Activated CD8-positive, alpha-beta memory T cell treated with anti-CD3 and anti-CD28 coated beads, Interleukin-2, amount 50 U/mL, for 48 hours (primary cell): ENCODE measurements at regions not wholly inside any gene's neighbourhood (a gene's known extent, or its start where the extent isn't known, plus 50 kb on each side); places are given as distances from the start of the nearest gene placed in this dataset.

Source experiments
- DNase-seq: peaks from one replicate; pipeline ENCODE4 v3.0.0-alpha.2; 2020

DNA sequence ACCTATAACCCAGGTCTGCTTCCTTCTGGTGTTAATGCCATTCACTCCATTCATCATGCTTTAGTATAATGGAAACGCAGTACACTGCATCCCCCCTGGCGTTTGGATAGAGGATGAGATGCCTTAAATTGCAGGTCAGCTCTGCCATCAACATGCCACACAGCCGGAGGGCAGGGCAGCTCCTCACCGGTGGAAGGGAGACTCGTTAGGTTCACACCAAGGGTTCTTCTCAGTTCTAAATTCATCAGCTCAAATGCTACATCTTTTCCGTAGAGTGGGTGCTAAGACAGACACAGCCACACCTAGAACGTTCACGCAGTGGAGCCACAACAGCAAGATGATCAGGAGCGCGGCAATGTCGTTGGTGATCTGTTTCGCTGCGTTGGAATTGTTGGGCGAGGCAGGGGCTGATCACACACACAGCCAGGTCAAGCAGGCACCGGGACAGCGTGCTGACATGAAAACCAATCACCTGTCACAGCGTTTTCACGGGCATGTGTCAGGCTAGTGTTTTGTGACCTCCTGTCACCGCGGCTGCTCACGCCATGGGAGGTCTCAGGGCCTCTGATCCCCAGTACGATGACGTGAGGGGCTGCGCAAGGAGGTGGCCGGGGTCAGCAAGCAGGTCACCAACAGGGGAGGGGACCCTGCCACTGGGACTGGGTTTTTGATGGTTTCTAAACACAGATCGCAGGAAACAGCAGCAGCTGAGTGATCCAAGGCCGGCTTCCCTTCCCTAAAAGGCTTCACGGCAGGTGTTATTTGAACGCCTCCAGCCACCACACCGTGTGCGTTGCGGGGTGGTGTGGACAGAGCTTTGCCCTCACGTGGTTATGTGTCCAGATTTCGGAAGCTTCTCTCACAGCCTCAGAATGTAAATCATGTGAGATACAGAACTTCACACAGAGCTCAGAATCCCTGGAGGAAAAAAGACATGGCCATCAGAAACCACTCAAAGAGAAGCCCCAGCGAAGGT lies 94.3 kb upstream of the IRS2 start:
- DNase-seq, result no peak

DNA sequence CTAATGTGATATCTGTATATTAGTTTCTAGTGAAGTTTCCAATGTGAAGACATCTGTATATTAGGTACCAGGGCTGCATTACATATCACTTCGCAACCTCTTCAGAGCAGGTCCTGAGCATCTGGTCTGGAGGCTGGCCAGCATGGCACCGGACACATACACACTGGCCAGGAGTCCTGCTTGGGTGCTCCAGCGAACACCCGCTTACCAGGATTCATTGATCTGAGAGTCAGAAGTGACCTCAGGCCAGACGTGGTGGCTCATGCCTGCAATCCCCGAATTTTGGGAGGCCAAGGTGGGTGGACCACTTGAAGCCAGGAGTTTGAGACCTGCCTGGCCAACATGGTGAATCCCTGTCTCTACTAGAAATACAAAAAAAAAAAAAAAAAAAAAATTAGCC lies 93.0 kb upstream of the IRS2 start:
- no peak for DNase-seq

DNA sequence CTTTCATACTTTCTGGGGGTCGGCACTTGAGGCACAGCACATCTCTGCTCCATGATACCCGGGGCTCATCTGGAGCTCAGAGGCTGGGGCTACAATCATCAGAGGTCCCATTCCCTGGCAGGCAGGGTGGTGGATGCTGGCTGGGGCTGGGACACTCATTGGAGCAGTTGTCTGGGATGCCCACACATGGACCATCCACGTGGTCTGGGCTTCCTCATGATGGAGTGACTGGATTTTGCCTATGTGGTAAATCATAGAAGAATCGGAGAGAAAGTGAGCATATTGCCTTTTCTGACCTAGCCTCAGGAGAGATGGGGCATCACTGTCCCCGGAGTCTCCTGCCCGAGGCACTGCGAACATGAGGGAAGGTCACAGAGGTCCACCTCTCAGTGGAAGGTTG lies 91.4 kb upstream of the IRS2 start:
- no peak for DNase-seq

DNA sequence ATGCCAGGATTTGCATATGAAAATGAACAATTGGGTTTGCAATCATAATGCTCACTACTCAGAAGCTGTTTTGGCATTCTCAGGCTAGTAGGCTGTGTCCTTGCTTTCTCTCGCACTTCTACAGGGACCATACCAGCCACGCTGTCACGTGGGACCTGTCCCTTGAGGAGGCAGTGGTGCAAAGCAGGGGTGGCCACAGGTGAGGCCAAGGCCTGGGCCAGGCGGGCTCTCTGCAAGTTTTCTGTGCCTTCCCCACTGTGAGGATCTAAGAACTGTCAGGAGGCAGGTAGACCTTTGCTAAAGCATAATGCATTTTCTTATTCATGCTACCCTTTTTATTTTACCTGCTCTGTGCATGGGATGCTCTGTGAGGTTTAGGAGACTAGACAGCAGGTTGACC lies 89.4 kb upstream of the IRS2 start:
- no peak for DNase-seq

DNA sequence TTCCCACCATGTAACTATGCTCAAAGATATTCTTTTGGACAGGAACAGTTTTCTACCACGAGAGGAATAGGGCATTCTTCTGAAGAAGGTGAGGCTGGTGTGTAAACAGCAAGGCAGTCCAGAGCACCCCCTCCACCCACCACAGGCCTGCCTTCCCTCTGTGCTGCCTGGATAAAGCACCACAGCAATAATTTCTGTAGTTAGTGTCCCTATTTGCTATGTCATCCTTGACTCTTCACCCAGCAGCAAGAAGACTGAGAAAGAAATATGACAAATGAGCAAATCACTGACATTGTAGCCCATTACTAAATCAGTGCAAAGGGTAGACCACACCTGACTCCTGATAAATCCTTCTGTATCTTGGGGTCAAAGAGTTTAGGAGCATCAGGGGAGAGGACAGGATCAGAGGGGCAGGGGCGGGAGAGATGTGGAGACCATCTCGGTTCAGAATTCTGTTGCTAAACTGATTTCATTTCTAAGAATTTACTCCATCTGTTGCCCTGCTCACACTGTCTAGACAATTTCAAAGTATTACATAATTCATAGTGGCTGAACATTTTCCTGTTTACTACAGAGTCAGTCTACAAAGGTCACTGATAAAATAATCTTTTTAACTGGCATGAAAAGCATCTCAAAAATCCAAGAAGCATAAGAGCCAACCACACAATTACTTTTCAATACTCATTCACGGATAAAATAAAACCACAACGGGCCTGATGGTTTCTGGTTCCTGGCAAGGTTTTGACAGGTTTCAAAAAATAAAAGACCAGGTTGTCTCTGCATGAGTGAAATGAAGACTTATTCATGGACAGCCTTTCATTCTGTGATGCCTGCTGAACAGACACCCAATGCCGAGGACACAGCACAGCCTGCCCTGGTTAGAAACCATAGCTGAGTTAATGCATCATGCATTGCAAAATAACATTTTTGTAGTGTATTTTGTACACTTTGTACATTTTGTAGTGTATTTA lies 88.4 kb upstream of the IRS2 start:
- DNase-seq, result no peak

DNA sequence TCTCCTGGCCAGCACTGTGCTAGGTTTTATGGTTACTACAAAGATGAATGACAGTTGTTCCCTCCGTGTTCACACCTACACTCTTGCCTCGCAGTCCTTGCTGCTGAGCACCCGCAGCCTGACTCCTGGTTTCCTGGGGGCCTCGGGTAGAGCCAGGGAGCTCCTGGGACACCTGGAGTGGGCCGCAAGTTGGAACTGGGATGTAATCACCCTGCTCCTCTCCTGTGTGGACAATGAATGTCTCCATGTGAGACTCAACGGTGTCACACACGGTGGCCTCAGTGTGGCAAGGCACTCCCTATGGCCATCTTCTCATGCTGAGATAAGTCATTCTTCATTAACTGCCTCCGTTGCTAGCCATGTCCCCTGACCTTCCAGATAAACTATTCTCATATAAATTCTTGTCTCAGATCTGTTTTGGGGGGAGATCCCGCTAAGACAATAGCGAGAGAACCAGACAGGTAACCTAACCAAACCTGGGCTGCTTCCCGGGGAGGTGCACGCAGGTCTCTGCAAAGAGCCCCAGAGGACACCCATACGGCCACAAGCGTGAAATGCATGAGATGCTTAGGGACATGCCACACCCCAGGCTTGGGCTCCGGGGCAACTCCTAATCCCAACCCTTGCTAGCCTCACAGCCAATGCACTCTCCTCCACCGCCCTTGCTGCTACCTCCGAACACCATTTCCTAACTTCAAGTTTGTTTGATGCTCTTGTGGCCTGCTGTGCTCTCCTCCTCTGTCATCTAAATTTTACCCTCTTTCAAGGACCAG lies 87.2 kb upstream of the IRS2 start:
- no peak for DNase-seq

DNA sequence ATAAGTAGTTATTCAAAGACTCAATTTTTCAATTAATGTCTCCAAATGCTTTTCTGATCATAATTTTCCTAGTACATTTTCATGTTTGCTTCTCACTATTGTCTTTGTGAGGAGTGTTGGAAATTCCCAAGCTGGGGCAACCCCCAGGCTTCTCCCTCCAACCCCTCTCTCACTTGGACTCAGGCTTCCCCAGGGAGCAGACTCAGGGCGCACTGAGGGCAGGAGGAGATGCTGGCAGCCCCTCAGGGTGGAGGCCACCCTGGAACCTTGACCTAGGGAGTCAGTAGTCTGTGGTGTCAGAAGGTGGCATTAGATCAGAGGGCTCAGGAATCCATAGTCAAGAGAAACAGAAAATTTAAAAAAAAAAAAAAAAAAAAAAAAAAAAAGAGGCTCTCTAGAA lies 86.5 kb upstream of the IRS2 start:
- DNase-seq, result no peak

DNA sequence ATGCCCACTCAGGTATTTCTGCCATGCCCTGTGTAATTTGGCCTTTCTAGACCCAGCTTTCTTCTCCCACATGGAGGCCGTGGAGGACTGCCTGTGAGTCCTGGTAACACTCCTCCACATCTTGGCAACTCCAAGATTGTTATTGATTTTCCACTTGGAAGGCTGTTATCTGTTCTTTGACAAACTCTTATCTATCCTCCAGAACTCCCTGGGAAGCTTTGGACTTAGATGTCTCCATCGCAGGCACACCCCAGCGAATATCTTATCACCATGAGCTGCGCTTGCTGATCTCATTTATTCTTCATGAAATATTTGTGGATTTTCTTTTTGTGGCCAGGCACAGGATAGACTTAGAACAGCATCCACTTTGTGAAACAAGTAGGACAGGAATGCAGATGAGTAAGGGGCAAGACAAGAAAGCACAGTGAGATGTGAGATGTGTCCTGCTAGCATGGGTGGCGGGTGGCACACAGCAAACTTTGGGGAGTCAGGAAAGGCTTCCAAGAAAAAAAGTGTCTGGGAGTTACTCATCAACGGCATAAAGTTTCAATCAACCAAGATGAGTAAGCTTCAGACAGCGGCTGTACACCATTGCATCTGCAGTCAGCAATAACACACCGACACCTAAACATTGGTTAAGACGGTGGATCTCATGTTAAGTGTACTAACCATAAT lies 84.5 kb upstream of the IRS2 start:
- no peak for DNase-seq

DNA sequence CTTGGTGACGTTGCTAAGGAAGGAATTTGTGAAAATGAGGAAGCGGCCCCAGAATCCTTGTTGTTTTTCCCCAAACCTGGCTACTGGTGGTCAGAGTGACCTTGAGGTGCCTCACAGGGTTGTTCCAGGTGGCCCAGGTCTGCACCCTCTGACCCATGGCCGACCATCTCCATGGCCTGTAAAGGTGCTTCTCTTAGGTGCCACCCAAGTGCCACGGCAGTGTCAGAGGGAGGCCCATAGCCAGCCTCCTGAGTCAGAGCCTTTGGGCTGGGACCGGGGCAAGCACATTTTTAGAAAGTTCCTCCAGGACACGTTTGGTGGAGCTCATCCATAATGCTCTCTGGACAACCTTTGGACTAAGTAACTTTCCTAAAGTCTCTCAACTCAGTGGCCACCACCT lies 83.9 kb upstream of the IRS2 start:
- no peak for DNase-seq

DNA sequence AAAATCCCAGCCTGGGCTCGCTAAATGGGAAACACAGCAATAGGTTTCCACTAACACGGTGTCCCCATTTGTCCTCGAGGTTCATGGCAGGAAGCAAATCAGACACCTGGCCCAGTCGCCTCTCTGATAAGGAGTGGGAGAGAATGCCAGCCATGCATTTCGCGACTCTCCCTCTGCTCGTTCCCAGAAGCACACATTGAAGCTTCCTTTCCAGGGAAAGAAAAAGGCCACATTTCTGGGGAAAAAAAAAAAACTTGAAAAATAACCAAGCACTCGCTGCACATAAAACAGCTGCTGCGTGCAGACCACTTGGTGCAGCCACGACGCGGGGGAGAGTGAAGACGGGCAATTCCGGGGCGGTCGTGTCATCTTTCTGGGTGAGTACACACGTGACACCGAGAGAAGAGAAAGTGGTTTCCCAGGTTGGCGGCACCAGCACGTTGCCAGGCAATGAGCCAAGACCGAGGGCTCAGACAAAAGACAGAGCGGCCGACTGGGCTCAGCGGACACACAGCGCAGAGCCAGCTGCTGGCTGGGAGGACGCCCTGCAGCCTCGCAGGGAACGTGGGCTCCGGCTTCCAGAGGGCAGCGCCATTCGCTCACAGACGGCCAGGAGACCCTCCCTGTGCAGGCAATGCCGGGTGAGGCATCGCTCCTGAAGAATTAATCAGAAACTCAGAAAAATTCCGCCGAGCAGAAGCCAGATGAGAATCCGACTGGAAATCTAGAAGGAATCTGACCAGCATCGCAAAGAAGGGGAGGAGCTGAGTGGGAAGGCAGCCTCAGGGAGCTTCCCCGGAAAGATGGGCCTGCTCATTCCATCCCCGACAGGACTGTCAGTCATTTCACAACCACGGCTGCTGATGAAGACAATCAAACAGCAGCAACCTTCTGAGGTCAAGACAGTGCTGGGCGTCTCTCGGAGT lies 83.2 kb upstream of the IRS2 start:
- peak; percentile 59 for DNase-seq

DNA sequence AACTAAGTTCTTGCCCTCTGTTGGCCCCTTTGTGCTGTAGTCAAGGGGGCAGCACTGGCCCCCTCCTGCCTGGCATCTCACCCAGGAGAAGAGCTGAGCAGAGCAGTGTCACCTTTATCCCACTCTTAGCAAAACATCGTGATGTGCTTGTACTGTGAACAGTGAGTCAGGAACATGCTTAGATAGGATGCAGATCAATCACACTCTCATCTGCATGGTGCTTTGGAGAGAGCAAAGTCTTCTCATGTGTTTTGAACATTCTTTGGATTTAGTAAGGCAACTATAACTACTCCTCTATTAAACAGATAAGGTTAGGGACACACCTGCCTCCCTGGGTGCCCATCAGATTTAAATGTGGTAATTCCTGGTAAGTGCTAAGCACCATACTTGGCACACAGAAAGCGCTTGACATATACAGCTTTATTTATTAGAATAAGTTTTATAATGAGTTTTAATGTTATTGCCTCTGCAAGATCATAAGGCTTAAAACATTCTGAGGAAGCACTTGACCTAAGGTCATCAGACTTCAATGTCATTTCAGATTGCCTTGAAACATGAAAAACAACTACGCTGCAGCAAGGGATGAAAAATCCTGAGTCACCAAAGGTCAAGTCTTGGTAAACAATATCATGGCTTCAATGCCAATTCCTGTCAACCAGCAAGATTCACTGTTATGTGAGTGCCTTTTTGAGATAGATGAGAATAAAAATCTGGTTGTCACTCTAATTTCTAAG lies 82.4 kb upstream of the IRS2 start:
- no peak for DNase-seq

DNA sequence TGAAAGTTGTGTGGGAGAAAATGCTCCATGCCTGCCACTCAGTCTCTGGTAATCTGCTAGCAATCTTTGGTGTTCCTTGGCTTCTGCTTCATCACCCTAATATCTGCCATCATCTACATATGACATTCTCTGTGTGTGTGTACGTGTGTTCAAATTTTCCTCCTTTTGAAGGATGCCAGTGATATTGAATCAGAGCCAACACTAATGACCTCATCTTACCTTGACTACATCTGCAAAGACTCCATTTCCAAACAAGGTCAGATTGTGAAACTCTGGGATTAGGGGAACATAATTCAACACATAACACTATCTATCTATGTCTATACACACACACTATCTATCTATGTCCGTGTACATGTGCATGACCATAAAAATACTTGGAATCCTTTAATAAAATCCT lies 81.4 kb upstream of the IRS2 start:
- no peak for DNase-seq

DNA sequence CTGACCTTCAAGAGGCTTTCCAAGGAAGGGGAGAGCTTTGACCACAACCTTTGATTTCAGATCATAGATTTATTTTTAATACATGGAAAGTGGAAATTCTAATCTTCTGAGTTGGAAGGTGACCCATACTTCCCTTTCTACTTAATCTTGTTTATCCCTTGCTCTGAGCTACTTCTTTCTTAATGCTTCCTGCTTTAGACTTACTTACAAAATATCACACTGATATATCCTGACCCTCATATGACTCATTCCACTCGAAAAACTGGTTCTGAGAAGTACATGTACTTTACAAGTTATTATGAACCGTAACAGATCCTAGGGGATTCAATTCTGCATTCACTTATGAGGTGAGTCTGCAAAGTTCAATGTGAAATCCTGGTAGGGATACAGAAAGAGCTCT lies 76.2 kb upstream of the IRS2 start:
- no peak for DNase-seq

DNA sequence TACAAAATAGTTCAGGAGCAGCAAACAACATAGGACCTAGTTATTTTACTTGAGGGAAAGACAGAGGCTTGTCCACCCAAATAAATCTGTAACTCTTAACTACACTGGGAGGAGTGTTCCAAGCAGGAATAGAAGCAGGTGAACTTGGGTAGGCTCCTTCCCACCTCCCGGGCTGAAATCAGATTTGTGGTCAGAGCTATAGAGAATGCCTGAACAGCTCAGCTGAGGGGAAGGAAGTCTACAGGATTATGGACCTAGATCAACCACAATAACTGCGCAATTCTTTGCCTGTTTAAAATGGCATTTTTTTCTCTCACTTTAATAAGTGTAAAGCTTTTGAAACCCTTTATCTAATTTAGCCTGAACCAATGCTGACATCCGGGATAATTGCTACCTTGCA lies 73.5 kb upstream of the IRS2 start:
- DNase-seq, result no peak

DNA sequence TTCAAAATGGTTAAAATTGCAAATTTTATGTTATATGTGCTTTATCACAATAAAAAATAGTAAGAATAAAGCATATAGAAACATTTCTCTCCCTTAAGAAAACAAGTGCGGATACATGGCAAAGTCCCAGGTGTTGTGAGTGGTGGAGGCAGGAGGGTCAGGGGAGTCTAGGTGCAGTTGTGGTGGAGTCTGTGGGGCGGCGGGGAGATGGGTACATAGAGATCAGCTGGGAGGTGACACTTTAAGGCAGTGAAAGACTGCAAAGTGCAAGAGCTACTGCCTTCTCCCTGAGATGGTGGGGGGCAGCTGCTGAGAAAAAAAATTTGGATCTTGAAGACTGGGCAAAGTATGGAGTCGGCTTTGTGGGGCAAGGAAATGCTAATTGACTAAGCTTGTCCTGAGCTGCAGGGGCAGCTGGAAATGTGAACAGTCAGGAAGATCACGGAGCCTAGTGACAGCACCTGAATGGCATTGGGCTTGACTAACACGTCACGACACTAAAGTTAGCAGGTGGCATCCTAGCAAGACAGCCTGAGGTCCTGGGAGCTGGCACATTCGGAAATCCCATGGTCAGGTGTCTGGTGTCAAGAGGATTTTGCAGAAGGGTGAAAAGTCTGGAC lies 72.9 kb upstream of the IRS2 start:
- no peak for DNase-seq

DNA sequence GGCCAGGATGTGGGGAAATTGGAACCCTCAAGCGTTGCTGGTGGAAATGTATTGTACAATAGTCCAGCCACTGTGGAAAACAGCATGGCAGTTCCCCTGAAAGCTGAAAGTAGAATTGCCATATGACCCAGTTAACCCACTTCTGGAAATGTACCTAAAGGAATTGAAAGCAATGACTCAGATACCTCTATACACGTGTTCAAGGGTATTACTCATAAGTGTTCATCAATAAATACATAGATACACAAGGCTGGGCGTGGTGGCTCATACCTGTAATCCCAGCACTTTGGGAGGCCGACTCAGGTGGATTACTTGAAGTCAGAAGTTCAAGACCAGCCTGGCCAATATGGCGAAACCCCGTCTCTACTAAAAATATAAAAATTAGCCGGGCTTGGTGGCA lies 71.9 kb upstream of the IRS2 start:
- no peak for DNase-seq

DNA sequence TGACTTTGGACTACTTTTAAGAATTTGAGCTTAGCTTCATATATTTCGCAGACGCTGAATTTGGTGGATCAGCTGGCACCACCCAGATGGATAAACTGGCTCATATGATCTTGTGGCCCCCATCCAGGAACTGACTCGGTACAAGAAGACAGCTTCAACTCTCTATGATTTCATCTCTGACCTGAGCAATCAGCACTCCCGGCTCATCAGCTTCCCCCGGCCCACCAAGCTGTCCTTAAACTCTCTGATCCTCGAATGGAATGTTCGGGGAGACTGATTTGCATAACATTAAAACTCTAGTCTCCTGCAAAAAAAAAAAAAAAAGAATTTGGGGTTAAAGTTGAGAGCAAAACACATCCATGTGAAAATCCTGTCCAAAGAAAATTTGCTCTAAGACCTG lies 71.4 kb upstream of the IRS2 start:
- DNase-seq, result no peak

DNA sequence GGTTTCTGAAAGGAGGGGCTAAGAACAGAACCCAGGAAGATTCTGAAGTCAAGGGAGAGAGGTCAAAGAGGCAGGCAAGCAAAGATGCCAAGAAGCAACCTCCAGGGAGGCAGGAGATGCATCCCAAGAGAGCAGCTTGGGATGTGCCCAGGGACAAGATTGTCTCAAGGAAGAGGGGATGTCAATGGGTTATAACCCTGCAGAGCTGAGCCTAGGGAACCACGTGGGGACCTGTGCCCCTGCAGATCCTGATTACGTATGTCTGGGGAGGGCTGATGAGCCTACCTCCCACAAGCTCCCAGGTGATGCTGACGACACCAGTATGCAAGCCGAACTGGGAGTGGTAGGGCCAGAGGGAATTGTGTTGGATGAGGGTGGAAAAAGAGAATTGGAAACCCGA lies 70.9 kb upstream of the IRS2 start:
- DNase-seq, result no peak

DNA sequence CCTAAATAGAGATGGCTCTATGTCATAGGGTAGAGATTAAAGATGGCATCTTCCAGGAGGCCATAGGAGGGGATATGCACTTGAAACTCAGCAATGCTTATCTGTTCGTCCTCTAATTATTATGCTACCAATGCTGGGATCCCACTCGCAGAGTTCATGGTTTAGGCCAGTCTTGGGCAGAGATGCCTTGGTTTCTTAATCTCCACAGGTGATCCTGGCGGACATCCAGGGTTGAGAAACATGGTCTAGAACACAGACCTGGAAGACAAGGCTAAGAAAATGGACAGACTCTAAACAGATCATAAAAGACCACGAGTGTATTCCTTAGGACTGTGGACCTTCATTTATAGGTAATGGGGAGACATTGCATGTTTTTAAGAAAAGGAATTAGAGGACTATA lies 70.0 kb upstream of the IRS2 start:
- no peak for DNase-seq

DNA sequence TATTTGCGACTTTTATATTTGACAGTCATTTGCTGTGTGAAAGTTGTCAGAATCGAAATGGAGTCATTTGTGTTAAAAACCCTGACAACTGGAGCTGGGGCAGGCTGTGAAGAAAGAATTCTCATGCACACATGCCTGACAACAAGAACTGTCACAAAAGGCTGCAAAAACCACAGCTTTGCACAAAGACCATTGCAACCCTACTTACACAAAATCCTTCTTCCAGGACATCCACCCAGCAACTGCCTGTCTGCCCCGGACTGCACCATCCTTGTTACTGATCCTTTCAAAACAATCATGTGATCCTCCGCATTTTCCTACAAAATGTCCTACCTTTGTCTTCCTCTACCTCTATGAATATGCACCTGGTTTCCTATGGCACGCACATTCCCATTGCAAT lies 66.8 kb upstream of the IRS2 start:
- no peak for DNase-seq
